ENCODE measurements at regions not wholly inside any gene's neighbourhood (a gene's known extent, or its start where the extent isn't known, plus 50 kb on each side); places are given as distances from the start of the nearest gene placed in this dataset.

DNA sequence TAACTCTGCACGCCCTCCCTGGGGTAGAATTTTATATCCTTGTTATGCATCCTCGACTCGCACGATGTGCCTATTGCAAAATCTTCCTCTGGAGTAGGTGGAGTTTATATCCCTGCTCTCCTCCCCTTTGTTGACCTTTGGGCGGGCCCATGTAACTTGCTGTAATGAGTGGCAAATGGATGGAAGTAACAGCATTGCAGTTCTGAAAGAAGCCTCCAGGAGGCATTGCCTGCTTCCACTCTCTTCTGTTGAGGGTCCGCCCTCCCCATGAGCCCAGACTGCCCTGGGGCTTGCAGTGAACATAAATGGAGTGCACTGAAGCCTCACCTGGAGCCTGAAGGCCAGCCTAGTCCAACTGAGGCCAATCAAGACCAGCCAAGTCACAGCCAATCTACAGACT lies 62.2 kb upstream of the GRIK3 start (continued):
- TF ChIP-seq, protein P1, sequence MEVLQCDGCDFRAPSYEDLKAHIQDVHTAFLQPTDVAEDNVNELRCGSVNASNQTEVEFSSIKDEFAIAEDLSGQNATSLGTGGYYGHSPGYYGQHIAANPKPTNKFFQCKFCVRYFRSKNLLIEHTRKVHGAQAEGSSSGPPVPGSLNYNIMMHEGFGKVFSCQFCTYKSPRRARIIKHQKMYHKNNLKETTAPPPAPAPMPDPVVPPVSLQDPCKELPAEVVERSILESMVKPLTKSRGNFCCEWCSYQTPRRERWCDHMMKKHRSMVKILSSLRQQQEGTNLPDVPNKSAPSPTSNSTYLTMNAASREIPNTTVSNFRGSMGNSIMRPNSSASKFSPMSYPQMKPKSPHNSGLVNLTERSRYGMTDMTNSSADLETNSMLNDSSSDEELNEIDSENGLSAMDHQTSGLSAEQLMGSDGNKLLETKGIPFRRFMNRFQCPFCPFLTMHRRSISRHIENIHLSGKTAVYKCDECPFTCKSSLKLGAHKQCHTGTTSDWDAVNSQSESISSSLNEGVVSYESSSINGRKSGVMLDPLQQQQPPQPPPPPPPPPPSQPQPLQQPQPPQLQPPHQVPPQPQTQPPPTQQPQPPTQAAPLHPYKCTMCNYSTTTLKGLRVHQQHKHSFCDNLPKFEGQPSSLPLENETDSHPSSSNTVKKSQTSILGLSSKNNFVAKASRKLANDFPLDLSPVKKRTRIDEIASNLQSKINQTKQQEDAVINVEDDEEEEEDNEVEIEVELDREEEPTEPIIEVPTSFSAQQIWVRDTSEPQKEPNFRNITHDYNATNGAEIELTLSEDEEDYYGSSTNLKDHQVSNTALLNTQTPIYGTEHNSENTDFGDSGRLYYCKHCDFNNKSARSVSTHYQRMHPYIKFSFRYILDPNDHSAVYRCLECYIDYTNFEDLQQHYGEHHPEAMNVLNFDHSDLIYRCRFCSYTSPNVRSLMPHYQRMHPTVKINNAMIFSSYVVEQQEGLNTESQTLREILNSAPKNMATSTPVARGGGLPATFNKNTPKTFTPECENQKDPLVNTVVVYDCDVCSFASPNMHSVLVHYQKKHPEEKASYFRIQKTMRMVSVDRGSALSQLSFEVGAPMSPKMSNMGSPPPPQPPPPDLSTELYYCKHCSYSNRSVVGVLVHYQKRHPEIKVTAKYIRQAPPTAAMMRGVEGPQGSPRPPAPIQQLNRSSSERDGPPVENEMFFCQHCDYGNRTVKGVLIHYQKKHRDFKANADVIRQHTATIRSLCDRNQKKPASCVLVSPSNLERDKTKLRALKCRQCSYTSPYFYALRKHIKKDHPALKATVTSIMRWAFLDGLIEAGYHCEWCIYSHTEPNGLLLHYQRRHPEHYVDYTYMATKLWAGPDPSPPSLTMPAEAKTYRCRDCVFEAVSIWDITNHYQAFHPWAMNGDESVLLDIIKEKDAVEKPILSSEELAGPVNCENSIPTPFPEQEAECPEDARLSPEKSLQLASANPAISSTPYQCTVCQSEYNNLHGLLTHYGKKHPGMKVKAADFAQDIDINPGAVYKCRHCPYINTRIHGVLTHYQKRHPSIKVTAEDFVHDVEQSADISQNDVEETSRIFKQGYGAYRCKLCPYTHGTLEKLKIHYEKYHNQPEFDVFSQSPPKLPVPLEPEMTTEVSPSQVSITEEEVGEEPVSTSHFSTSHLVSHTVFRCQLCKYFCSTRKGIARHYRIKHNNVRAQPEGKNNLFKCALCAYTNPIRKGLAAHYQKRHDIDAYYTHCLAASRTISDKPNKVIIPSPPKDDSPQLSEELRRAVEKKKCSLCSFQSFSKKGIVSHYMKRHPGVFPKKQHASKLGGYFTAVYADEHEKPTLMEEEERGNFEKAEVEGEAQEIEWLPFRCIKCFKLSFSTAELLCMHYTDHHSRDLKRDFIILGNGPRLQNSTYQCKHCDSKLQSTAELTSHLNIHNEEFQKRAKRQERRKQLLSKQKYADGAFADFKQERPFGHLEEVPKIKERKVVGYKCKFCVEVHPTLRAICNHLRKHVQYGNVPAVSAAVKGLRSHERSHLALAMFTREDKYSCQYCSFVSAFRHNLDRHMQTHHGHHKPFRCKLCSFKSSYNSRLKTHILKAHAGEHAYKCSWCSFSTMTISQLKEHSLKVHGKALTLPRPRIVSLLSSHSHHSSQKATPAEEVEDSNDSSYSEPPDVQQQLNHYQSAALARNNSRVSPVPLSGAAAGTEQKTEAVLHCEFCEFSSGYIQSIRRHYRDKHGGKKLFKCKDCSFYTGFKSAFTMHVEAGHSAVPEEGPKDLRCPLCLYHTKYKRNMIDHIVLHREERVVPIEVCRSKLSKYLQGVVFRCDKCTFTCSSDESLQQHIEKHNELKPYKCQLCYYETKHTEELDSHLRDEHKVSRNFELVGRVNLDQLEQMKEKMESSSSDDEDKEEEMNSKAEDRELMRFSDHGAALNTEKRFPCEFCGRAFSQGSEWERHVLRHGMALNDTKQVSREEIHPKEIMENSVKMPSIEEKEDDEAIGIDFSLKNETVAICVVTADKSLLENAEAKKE (CRISPR knock-in tag; IDR thresholded peaks at IDR 0.05) = no peak
- TF ChIP-seq JUNB (IDR thresholded peaks at IDR 0.05; ENCODE audit: unreplicated experiment) = no peak
- TF ChIP-seq, protein P2, sequence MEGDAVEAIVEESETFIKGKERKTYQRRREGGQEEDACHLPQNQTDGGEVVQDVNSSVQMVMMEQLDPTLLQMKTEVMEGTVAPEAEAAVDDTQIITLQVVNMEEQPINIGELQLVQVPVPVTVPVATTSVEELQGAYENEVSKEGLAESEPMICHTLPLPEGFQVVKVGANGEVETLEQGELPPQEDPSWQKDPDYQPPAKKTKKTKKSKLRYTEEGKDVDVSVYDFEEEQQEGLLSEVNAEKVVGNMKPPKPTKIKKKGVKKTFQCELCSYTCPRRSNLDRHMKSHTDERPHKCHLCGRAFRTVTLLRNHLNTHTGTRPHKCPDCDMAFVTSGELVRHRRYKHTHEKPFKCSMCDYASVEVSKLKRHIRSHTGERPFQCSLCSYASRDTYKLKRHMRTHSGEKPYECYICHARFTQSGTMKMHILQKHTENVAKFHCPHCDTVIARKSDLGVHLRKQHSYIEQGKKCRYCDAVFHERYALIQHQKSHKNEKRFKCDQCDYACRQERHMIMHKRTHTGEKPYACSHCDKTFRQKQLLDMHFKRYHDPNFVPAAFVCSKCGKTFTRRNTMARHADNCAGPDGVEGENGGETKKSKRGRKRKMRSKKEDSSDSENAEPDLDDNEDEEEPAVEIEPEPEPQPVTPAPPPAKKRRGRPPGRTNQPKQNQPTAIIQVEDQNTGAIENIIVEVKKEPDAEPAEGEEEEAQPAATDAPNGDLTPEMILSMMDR (conservative IDR thresholded peaks at IDR 0.05; ENCODE audit: low read depth in 2 of 2) = peak; percentile 73

DNA sequence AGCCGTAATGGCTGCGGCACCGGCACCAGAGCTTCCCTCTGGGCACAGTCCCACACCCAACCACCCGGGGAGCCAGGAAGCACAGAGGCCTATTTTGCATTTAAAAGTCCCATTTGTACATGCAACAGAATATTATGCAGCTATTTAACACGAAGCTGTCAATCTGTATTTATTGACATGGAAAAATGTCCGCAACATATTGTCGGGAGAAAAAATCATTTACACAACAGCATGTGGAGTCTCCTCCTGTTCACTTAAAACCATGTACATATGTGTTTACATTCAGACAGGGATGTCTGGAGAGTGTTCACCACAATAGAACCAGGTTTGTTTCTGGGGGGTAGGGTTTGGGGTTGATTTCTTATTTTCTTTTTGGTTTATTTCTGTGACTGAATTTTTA lies 63.4 kb upstream of the GRIK3 start:
- Histone ChIP-seq H3K4me1 (ENCODE audit: insufficient read depth) (no peaks in the 10 kb centered on the region; the same call in 1 of the 2 replicates), H3F3A (replicated peaks; ENCODE audit: low read depth) (no peaks in the 10 kb centered on the region), H3K9me2 (ENCODE audit: insufficient read depth) (0 out of 2 replicates have a peak, but pooled peaks cover 8% of the 10 kb centered on the region), H3K79me2 (replicated peaks; ENCODE audit: insufficient read depth) (no peaks in the 10 kb centered on the region), H2AFZ (no peak overlapping the region), H3K27me3 (ENCODE audit: insufficient read depth) (no peaks in the 10 kb centered on the region), H3K4me2 (no peak overlapping the region), H4K20me1 (replicated peaks; ENCODE audit: insufficient read depth) (no peaks in the 10 kb centered on the region), H3K4me3 (no peak overlapping the region), H3K27ac (ENCODE audit: low read depth) (no peak overlapping the region), H3K36me3 (ENCODE audit: insufficient read depth) (no peaks in the 10 kb centered on the region)
- H3K4me1 Mint-ChIP-seq = peaks cover 26% of the 10 kb centered on the region
- H3K4me3 Mint-ChIP-seq = no peak overlapping the region
- H3K27me3 Mint-ChIP-seq (ENCODE audit: insufficient read depth, low read depth, poor library complexity) = peaks cover 13% of the 10 kb centered on the region
- no peak overlapping the region for H3K27ac Mint-ChIP-seq
- ATAC-seq = no peak
- no peaks in the 10 kb centered on the region for H3K36me3 Mint-ChIP-seq (ENCODE audit: low read depth)
- H3K9me3 Mint-ChIP-seq = no peaks in the 10 kb centered on the region
- DNase-seq (ENCODE audit: low spot score) = no peak
- no peak for TF ChIP-seq JUNB (IDR thresholded peaks at IDR 0.05; ENCODE audit: unreplicated experiment)
- TF ChIP-seq, protein P1 (CRISPR knock-in tag; IDR thresholded peaks at IDR 0.05) = no peak
- TF ChIP-seq EZH2phosphoT487 (IDR thresholded peaks at IDR 0.05; ENCODE audit: unreplicated experiment) = no peak
- TF ChIP-seq EZH2 (IDR thresholded peaks at IDR 0.05; ENCODE audit: low read depth, unreplicated experiment) = no peak
- TF ChIP-seq ZNF331 (CRISPR knock-in tag; IDR thresholded peaks at IDR 0.05; ENCODE audit: low read depth) = no peak
- TF ChIP-seq STAT1 (IDR thresholded peaks at IDR 0.05; ENCODE audit: unreplicated experiment) = no peak
- no peak for TF ChIP-seq NANOG (IDR thresholded peaks at IDR 0.05; ENCODE audit: borderline replicate concordance)
